ENCODE measurements at regions not wholly inside any gene's neighbourhood (a gene's known extent, or its start where the extent isn't known, plus 50 kb on each side); places are given as distances from the start of the nearest gene placed in this dataset.
A peak's percentile ranks its signal among the peaks of the same experiment; 100 is the strongest.

GRCh38 chr12:47307680-47308399, 228.1 kb upstream of the AMIGO2 start:
- DNase-seq (ENCODE audit: low read depth, low spot score): peak; percentile 31
- ChIA-PET CTCF (interaction anchor here (0.6 to 2.4 kb wide), 11 partner anchors 10 to 286 kb away, joined by 3 to 56 read pairs (median 3); partner anchors contain the start of genes AMIGO2 and PCED1B), RAD21 (ENCODE audit: unreplicated experiment) (interaction anchor here (1.0 to 2.3 kb wide), 5 partner anchors 100 to 284 kb away, joined by 3 to 31 read pairs (median 9); partner anchors contain the start of genes AMIGO2 and PCED1B), POLR2A (no interaction called here), SMC1A (ENCODE audit: uncharacterized antibody, unreplicated experiment) (interaction anchor here (0.6 to 2.4 kb wide), 8 partner anchors 14 to 288 kb away, joined by 3 to 31 read pairs (median 4); partner anchors contain the start of genes AMIGO2 and PCED1B)
- no peak overlapping the region for H3K27ac ChIP-seq (ENCODE audit: control insufficient read depth, insufficient read depth)
- H3K4me2 ChIP-seq (ENCODE audit: control insufficient read depth, insufficient read depth): peak overlapping the region; percentile 34; the same call in 1 of the 2 replicates
- H3K36me3 ChIP-seq (ENCODE audit: control insufficient read depth in 2 of 2, insufficient read depth in 2 of 2, low read length in 1 of 2): no peaks in the 10 kb centered on the region
- BruUV-seq (replicated peaks): no TSS peak
- ATAC-seq: peak; percentile 96
- in situ Hi-C loops (cut with MboI): loop anchor here (5.0 kb wide), 1 partner anchor 276 kb away; no protein-coding TSS in a partner anchor
- no peaks in the 10 kb centered on the region for H3K79me2 ChIP-seq (ENCODE audit: control insufficient read depth, insufficient read depth, low read length)
- TF ChIP-seq RAD21 (IDR thresholded peaks at IDR 0.05; ENCODE audit: insufficient read depth, low read depth, low read length): peak; percentile 78
- no peak for TF ChIP-seq KDM1A (IDR thresholded peaks at IDR 0.05; ENCODE audit: borderline replicate concordance)
- TF ChIP-seq HSF1 (IDR thresholded peaks at IDR 0.05; ENCODE audit: low read depth, low read length): no peak
- TF ChIP-seq ESRRA (IDR thresholded peaks at IDR 0.05; ENCODE audit: low read length): 0 out of 2 replicates have a peak, but pooled peaks have one; percentile 31
- peak; percentile 45 for TF ChIP-seq MEF2B (IDR thresholded peaks at IDR 0.05; ENCODE audit: partially characterized antibody, poor library complexity, severe bottlenecking)
- TF ChIP-seq PKNOX1 (IDR thresholded peaks at IDR 0.05): peak; percentile 69
- TF ChIP-seq CTCF (IDR thresholded peaks at IDR 0.05 in 2 of 3, conservative IDR thresholded peaks at IDR 0.05 in 1 of 3; ENCODE audit: control insufficient read depth in 2 of 3, extremely low read depth in 1 of 3, insufficient read depth in 1 of 3, low read depth in 3 of 3, low read length in 3 of 3): peak; percentile 60 to 77 (median 67)
- no peak for TF ChIP-seq CHD2 (IDR thresholded peaks at IDR 0.05; ENCODE audit: borderline replicate concordance, low read depth, low read length)
- peak; percentile 84 for TF ChIP-seq SMC3 (IDR thresholded peaks at IDR 0.05; ENCODE audit: borderline replicate concordance, low read length)
- H2AFZ ChIP-seq (ENCODE audit: control insufficient read depth, low read depth, low read length): peak overlapping the region; percentile 51; the same call in 1 of the 2 replicates
- intact Hi-C loops (cut with micrococcal nuclease; ENCODE audit: unreplicated experiment): loop anchor here (1.0 to 5.0 kb wide), 4 partner anchors 91 to 276 kb away; partner anchors contain the start of genes AMIGO2 and PCED1B
- peaks cover 3% of the 10 kb centered on the region; the same call in 1 of the 2 replicates for H3K4me1 ChIP-seq (ENCODE audit: control insufficient read depth, insufficient read depth, low read length)
- H3K9me3 ChIP-seq (replicated peaks; ENCODE audit: control insufficient read depth, insufficient read depth, low read length): no peaks in the 10 kb centered on the region
- H3K4me3 ChIP-seq: no peak overlapping the region
- no peaks in the 10 kb centered on the region for H3K27me3 ChIP-seq (replicated peaks in 1 of 2; ENCODE audit: control insufficient read depth in 2 of 2, insufficient read depth in 2 of 2, low read length in 1 of 2)
- no peaks in the 10 kb centered on the region for H4K20me1 ChIP-seq (ENCODE audit: control insufficient read depth, insufficient read depth)
- peak; percentile 85 for FAIRE-seq
- 43% methylated on average over 7 of the region's 7 CpGs for WGBS (ENCODE audit: insufficient coverage, insufficient replicate concordance, low lambda C conversion rate, missing lambda C conversion rate)
- H3K9ac ChIP-seq (ENCODE audit: control insufficient read depth, insufficient read depth, low read length): no peak overlapping the region

Measured in GM12878 (cell line).